Superior temporal gyrus (tissue), 1 donor: ENCODE measurements at regions not wholly inside any gene's neighbourhood (a gene's known extent, or its start where the extent isn't known, plus 50 kb on each side); places are given as distances from the start of the nearest gene placed in this dataset.

Experiments used
- DNase-seq: peaks from one replicate; pipeline ENCODE4 v3.0.0-alpha.2; 2016; ENCODE audit errors: extremely low spot score

- peak; percentile 89 for DNase-seq
Observed at GRCh38 chr1:110765640-110766335, 91.0 kb upstream of the KCNA3 start.

DNA sequence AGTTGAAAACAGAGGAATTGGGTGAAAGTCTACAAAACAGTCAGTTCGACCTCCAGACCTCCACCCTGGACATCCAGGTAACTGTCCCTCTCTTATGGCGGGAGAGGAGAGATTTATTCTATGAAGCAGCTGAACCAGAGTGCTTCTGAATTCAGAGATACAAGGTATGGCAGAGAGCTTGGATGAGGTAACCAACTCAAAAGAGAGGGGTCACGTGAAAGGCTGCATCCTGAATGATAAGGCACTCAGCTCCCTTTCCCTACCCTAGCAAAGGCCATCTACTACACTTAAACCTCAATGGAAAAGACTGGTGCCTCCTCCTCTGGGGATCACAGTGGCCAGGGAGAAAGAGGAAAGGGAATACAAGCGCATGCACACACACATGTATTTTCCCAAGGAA lies 88.4 kb upstream of the KCNA3 start:
- no peak for DNase-seq

DNA sequence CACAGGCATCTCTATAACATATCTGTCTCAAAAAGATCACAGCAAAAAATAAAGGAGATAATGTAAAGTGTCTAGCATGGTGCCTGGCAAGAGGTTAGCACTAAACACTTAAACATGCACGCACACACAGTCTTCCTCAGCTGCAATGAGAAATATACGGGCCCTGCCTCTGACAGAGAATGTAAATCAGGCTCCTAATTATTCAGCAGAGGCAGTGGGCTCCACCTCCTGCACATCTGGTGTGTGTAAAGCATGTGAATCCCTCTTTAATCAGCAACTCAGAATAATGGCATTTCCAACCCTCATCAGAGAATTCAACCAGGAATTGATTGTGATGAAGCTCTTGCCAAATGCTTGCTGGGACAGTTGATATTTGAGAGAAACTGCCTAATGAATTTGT lies 85.6 kb upstream of the KCNA3 start:
- no peak for DNase-seq

- DNase-seq = peak; percentile 76
Observed at GRCh38 chr1:110756506-110756905, 81.8 kb upstream of the KCNA3 start.

- DNase-seq = no peak
Observed at GRCh38 chr1:110752941-110753725, 78.4 kb upstream of the KCNA3 start.

GRCh38 chr1:110750562-110750961 lies 75.8 kb upstream of the KCNA3 start:
- peak; percentile 42 for DNase-seq

DNA sequence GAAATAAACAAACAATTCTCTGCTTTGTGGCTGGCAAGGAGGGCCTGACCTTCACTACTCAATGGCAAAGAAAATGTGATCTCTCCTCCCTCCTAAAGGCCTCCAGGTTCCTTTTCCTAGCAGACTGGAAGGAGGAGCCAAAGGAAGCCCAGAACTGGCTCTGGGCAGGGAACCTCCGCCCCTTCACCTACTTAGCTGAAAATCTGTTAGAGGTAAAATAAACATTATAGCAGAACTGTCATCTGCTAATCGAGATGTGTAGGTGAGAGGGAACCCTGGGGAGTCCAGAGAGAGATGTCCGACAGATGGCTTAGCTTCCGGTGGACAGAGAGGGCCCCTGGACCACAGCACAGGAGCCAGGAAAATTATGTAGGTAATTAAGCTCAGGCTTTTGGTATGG lies 75.2 kb upstream of the KCNA3 start:
- DNase-seq = no peak

- peak; percentile 39 for DNase-seq
Observed at GRCh38 chr1:110746644-110747259, 72.0 kb upstream of the KCNA3 start.

DNA sequence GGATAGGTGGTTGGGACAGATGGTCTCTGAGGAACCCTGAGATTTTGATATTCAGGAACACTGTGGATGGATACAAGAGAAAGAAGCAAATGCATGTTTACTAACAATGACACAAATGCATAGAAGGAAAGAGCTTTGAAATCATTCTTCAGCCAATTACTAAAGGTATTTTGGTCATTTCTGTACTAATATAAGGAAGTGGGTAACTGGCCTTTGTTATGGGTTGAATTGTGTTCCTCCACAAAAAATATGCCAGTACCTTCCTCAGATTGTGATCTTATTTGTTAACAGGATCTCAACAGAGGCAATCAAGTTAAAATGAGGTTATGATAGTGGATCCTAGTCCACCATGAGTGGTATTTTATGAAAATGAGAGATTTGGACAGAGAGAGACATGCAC lies 68.7 kb upstream of the KCNA3 start:
- no peak for DNase-seq

- DNase-seq = no peak
Observed at GRCh38 chr1:110736900-110737605, 62.3 kb upstream of the KCNA3 start.

DNA sequence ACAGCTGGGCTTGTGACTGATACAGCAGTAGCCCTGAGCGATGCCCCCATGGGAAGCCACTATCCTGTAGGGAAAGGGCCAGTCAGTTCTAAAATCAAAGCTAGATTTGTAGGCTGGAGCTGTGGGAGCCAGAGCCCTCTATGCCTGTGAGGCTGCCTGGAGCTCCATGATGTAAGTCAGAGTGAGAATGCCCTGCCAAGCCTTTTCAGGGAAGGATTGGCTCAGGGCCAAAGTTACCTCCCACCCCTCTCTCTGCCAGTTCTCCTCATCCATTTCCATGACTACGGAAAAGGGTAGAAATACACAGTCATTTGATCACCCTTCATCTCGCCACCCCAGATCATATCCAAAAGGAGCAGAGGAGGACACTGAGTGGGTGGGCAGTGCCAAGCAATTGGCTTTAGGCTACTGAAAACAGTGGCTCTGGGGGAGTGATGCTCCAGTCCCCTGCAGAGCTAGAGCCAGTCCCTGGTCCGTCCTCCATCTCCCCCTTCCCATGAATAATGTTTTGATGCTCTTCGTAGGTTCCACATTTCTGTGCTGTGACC lies 59.5 kb upstream of the KCNA3 start:
- no peak for DNase-seq

- no peak for DNase-seq
Observed at GRCh38 chr1:110731529-110731928, 56.8 kb upstream of the KCNA3 start.

GRCh38 chr1:110728388-110729001 lies 53.8 kb upstream of the KCNA3 start:
- no peak for DNase-seq

DNA sequence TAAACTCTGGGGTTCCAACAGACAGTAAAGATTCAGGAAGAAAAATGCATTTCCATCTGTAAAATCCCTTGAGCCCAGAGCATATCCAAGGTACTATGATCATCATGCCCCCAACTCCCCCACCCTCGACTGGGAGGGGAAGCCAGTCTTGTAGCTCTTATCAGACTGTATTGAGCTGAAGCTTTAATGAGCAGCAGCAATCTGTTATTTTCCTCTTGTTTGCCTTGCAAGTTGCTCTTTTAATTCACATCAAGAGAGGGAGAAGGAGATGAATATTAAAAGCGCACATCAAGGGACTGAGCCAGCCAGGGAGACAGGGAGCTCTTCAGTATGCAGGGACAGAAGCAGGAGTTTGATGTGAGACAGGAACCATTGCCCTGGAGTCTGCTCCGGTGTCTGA lies 52.5 kb upstream of the KCNA3 start:
- DNase-seq = no peak

DNA sequence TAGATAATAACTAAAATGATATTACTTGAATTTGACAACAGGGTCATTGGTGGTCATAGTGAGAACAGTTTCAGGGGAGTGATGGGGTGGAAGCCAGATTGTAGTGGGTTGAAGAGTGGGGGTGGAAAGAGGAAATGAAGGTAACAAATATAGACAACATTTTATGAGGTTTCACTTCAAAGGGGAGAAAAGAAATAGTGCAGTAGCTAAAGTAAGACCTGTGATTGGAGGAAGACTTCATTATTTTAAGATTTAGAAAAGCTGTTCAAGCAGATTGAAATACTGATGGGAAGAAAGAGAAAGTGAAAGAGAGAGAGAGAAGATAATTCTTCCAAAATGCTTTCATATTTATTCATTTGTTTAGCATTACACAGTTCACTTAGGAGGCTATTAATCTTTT lies 52.0 kb upstream of the KCNA3 start:
- DNase-seq = no peak
